HCT116 (cell line): ENCODE measurements at regions not wholly inside any gene's neighbourhood (a gene's known extent, or its start where the extent isn't known, plus 50 kb on each side); places are given as distances from the start of the nearest gene placed in this dataset.

Experiments used
- CEBPB ChIP-seq: IDR thresholded peaks from 2 replicates; pipeline ENCODE4 v1.6.1; 2012; ENCODE audit warnings: low read depth
- CTCF ChIP-seq, 3 experiments: fragments of 200-600 bp in 1 of 3; sonication (generic) in 1 of 3; IDR thresholded peaks in 2 of 3; conservative IDR thresholded peaks in 1 of 3; 2 replicates each; pipeline ENCODE4 v1.5.1; 2012 to 2017; ENCODE audit warnings: low read depth in 2 of 3, low read length in 2 of 3, antibody characterized with exemption in 1 of 3, borderline replicate concordance in 1 of 3, control low read depth in 1 of 3, mild to moderate bottlenecking in 1 of 3, mixed read lengths in 1 of 3, mixed run types in 1 of 3, moderate library complexity in 1 of 3; ENCODE audit not compliant: insufficient read depth in 1 of 3
- EZH2 ChIP-seq: fragments of 200-600 bp; sonication (generic); IDR thresholded peaks from 2 replicates; pipeline ENCODE4 v1.6.1; 2017; ENCODE audit warnings: antibody characterized with exemption, mixed run types
- EZH2phosphoT487 ChIP-seq: fragments of 200-600 bp; IDR thresholded peaks from 2 replicates; pipeline ENCODE4 v1.6.1; 2018; ENCODE audit warnings: antibody characterized with exemption, borderline replicate concordance
- FOSL1 ChIP-seq: IDR thresholded peaks from 2 replicates; pipeline ENCODE4 v1.6.1; 2012; ENCODE audit warnings: low read depth
- JUND ChIP-seq: IDR thresholded peaks from 2 replicates; pipeline ENCODE4 v1.6.1; 2012
- POLR2A ChIP-seq: IDR thresholded peaks from 2 replicates; pipeline ENCODE4 v1.7.0; 2011; ENCODE audit warnings: borderline replicate concordance; ENCODE audit not compliant: insufficient read depth, insufficient read length; ENCODE audit errors: extremely low read depth
- POLR2AphosphoS5 ChIP-seq: IDR thresholded peaks from 2 replicates; pipeline ENCODE4 v1.6.1; 2011; ENCODE audit warnings: mild to moderate bottlenecking, low read depth, low read length, moderate library complexity
- RAD21 ChIP-seq: IDR thresholded peaks from 2 replicates; pipeline ENCODE4 v1.6.1; 2012; ENCODE audit warnings: low read depth, mild to moderate bottlenecking
- REST ChIP-seq: IDR thresholded peaks from 2 replicates; pipeline ENCODE4 v1.6.1; 2012; ENCODE audit warnings: low read depth
- YY1 ChIP-seq: IDR thresholded peaks from 2 replicates; pipeline ENCODE4 v1.6.1; 2011; ENCODE audit warnings: low read length, low read depth, moderate library complexity, mild to moderate bottlenecking; ENCODE audit not compliant: insufficient replicate concordance; ENCODE audit errors: extremely low read depth
- ZFX ChIP-seq: fragments of 450-650 bp; IDR thresholded peaks from 2 replicates; pipeline ENCODE4 v1.6.1; 2017
- ZNF274 ChIP-seq: fragments of 200-500 bp; sonication (Bioruptor generic); IDR thresholded peaks from 2 replicates; pipeline ENCODE4 v1.6.1; 2014; ENCODE audit warnings: mild to moderate bottlenecking, low read depth, low read length, inconsistent platforms

- TF ChIP-seq EZH2phosphoT487 = no peak
- peak; percentile 39 to 64 (median 59); a peak in 5 of 6 replicates for TF ChIP-seq CTCF (IDR thresholded peaks at IDR 0.05 in 2 of 3, conservative IDR thresholded peaks at IDR 0.05 in 1 of 3; ENCODE audit: borderline replicate concordance in 1 of 3, insufficient read depth in 1 of 3, low read depth in 2 of 3, low read length in 2 of 3)
- no peak for TF ChIP-seq ZNF274
- TF ChIP-seq POLR2A = no peak
- no peak for TF ChIP-seq POLR2AphosphoS5
- TF ChIP-seq RAD21 = peak; percentile 37
- no peak for TF ChIP-seq JUND
- TF ChIP-seq FOSL1 = no peak
- no peak for TF ChIP-seq ZFX
- TF ChIP-seq EZH2 = no peak
- TF ChIP-seq REST = no peak
- TF ChIP-seq YY1 = no peak
- no peak for TF ChIP-seq CEBPB
Measured at GRCh38 chr1:208654241-208654640, 410.1 kb upstream of the PLXNA2 start.
